IMR-90 (cell line): ENCODE measurements at regions not wholly inside any gene's neighbourhood (a gene's known extent, or its start where the extent isn't known, plus 50 kb on each side); places are given as distances from the start of the nearest gene placed in this dataset.

Experiments used
- ATAC-seq: fragments of 200-7000 bp; cut with Tn5 transposase; 2 replicates; pipeline ENCODE4 v1.9.1; 2020; ENCODE audit warnings: low read depth, mild to moderate bottlenecking, moderate library complexity
- BruUV-seq: library from RNA; stranded (reverse); fragments of 400-500 nt; replicated peaks from 2 replicates; lab custom pipeline; 2021; lab: Mats Ljungman, UMichigan
- CTCF ChIA-PET: fragments of 300-600 bp; formaldehyde crosslinking; extraction: SDS; loops from one replicate; lab custom pipeline; 2021; ENCODE audit warnings: antibody characterized with exemption; lab: Yijun Ruan, JAX
- POLR2A ChIA-PET: fragments of 300-600 bp; sonication (Branson Sonifier 250); formaldehyde crosslinking; loops from one replicate; lab custom pipeline; 2022; ENCODE audit warnings: antibody characterized with exemption; ENCODE audit not compliant: unreplicated experiment; lab: Charles Lee
- DNase-seq: peaks from one replicate; pipeline ENCODE4 v3.0.0; 2013
- H2AFZ ChIP-seq: replicated peaks from 2 replicates; pipeline ENCODE3; 2013; ENCODE audit warnings: low read length, mild to moderate bottlenecking; ENCODE audit not compliant: poor library complexity
- H2AK5ac ChIP-seq: 2 replicates; pipeline ENCODE4 v1.6.1; 2013; ENCODE audit warnings: low read depth, low read length, inconsistent platforms
- H2AK9ac ChIP-seq: replicated peaks from 2 replicates; pipeline ENCODE3; 2013; ENCODE audit warnings: mild to moderate bottlenecking, low read depth, low read length, moderate library complexity; ENCODE audit not compliant: poor library complexity
- H2BK120ac ChIP-seq: 2 replicates; pipeline ENCODE4 v1.6.1; 2013; ENCODE audit warnings: low read depth, low read length, inconsistent platforms
- H2BK15ac ChIP-seq: 3 replicates; pipeline ENCODE4 v1.6.1; 2013; ENCODE audit warnings: low read depth, low read length, inconsistent platforms
- H2BK20ac ChIP-seq: 2 replicates; pipeline ENCODE4 v1.6.1; 2013; ENCODE audit warnings: low read depth, mild to moderate bottlenecking, inconsistent platforms, low read length, moderate library complexity
- H2BK5ac ChIP-seq: 2 replicates; pipeline ENCODE4 v1.6.1; 2013; ENCODE audit warnings: mild to moderate bottlenecking, low read depth, low read length, inconsistent platforms; ENCODE audit not compliant: poor library complexity, severe bottlenecking
- H3K14ac ChIP-seq: replicated peaks from 2 replicates; pipeline ENCODE4 v1.6.1; 2013; ENCODE audit warnings: low read depth, low read length, inconsistent platforms
- H3K18ac ChIP-seq: 2 replicates; pipeline ENCODE4 v1.6.1; 2013; ENCODE audit warnings: low read depth, low read length, control low read depth
- H3K23ac ChIP-seq: 2 replicates; pipeline ENCODE4 v1.6.1; 2013; ENCODE audit warnings: low read depth, low read length, inconsistent platforms
- H3K27ac ChIP-seq: 2 replicates; pipeline ENCODE4 v1.5.1; 2013; ENCODE audit warnings: mild to moderate bottlenecking, control low read depth, low read length; ENCODE audit not compliant: insufficient read depth
- H3K27me3 ChIP-seq: 2 replicates; pipeline ENCODE4 v1.6.1; 2013; ENCODE audit warnings: low read length; ENCODE audit not compliant: control insufficient read depth, insufficient read depth
- H3K36me3 ChIP-seq: 2 replicates; pipeline ENCODE4 v1.6.1; 2013; ENCODE audit warnings: low read length, mixed read lengths; ENCODE audit not compliant: control insufficient read depth, insufficient read depth
- H3K4ac ChIP-seq: 2 replicates; pipeline ENCODE4 v1.6.1; 2013; ENCODE audit warnings: low read depth, low read length, inconsistent platforms
- H3K4me1 ChIP-seq: 2 replicates; pipeline ENCODE4 v1.6.1; 2013; ENCODE audit warnings: low read length, mixed read lengths; ENCODE audit not compliant: control insufficient read depth, insufficient read depth
- H3K4me2 ChIP-seq: 2 replicates; pipeline ENCODE4 v1.6.1; 2013; ENCODE audit warnings: low read depth, mild to moderate bottlenecking, control low read depth, low read length, moderate library complexity
- H3K4me3 ChIP-seq: 2 replicates; pipeline ENCODE4 v1.5.1; 2013; ENCODE audit warnings: low read depth, mild to moderate bottlenecking, control low read depth, low read length, moderate library complexity; ENCODE audit not compliant: insufficient read depth
- H3K56ac ChIP-seq: 2 replicates; pipeline ENCODE4 v1.6.1; 2013; ENCODE audit warnings: low read length, inconsistent platforms; ENCODE audit not compliant: insufficient read depth; ENCODE audit errors: extremely low read depth
- H3K79me1 ChIP-seq, 2 experiments: 2 replicates each; pipeline ENCODE4 v1.6.1; 2013; ENCODE audit warnings: low read length in 2 of 2, inconsistent platforms in 1 of 2, low read depth in 1 of 2
- H3K9ac ChIP-seq: 2 replicates; pipeline ENCODE4 v1.6.1; 2013; ENCODE audit warnings: low read depth, low read length, control low read depth
- H3K9me1 ChIP-seq: 2 replicates; pipeline ENCODE4 v1.6.1; 2013; ENCODE audit warnings: low read length, inconsistent platforms; ENCODE audit not compliant: insufficient read depth
- H3K9me3 ChIP-seq: 2 replicates; pipeline ENCODE4 v1.6.1; 2013; ENCODE audit warnings: low read length; ENCODE audit not compliant: control insufficient read depth, insufficient read depth
- H4K20me1 ChIP-seq: 2 replicates; pipeline ENCODE4 v1.6.1; 2013; ENCODE audit warnings: low read length, inconsistent platforms; ENCODE audit not compliant: insufficient read depth
- H4K5ac ChIP-seq: 2 replicates; pipeline ENCODE4 v1.6.1; 2013; ENCODE audit warnings: mild to moderate bottlenecking, low read depth, low read length, control low read depth
- H4K8ac ChIP-seq, 2 experiments: 2 replicates each; pipeline ENCODE4 v1.6.1; 2013; ENCODE audit warnings: low read depth in 2 of 2, low read length in 2 of 2, control low read depth in 1 of 2, inconsistent platforms in 1 of 2
- H4K91ac ChIP-seq: 2 replicates; pipeline ENCODE4 v1.6.1; 2013; ENCODE audit warnings: low read depth, low read length, inconsistent platforms; ENCODE audit not compliant: insufficient read depth
- BHLHE40 ChIP-seq: fragments of 150-350 bp; IDR thresholded peaks from 2 replicates; pipeline ENCODE4 v1.6.1; 2016; ENCODE audit warnings: mild to moderate bottlenecking, low read depth, low read length
- ELK1 ChIP-seq: fragments of 150-350 bp; IDR thresholded peaks from 2 replicates; pipeline ENCODE4 v1.6.1; 2016; ENCODE audit warnings: low read depth, mild to moderate bottlenecking, low read length, moderate library complexity, borderline replicate concordance
- MXI1 ChIP-seq: IDR thresholded peaks from 2 replicates; pipeline ENCODE4 v1.6.1; 2012; ENCODE audit warnings: low read depth, mild to moderate bottlenecking, low read length, moderate library complexity, borderline replicate concordance
- NFE2L2 ChIP-seq: fragments of 150-350 bp; IDR thresholded peaks from 2 replicates; pipeline ENCODE4 v1.6.1; 2016; ENCODE audit warnings: low read depth, mild to moderate bottlenecking, low read length
- RAD21 ChIP-seq: IDR thresholded peaks from 2 replicates; pipeline ENCODE4 v1.6.1; 2012; ENCODE audit warnings: low read length, improper control_type of control experiment
- RCOR1 ChIP-seq: IDR thresholded peaks from 2 replicates; pipeline ENCODE4 v1.6.1; 2012; ENCODE audit warnings: mild to moderate bottlenecking, low read length, improper control_type of control experiment; ENCODE audit not compliant: insufficient replicate concordance
- SMC3 ChIP-seq: fragments of 150-350 bp; IDR thresholded peaks from 2 replicates; pipeline ENCODE4 v1.6.1; 2016; ENCODE audit warnings: low read depth, mild to moderate bottlenecking, antibody characterized with exemption, low read length, moderate library complexity
- WGBS, 2 experiments: methylation state at CpG; one replicate each; pipeline versions ENCODE4 v1.1.5 to v1.1.7; 2013; ENCODE audit warnings: missing lambda C conversion rate in 2 of 2; ENCODE audit not compliant: insufficient read length in 1 of 2; ENCODE audit errors: extremely low coverage in 2 of 2; 5-methylcytosine and 5-hydroxymethylcytosine counted together
- dilution Hi-C: fragments of 300-500 bp; cut with HindIII; formaldehyde crosslinking; loops from one replicate; pipeline ENCODE4 v1.14.3; 2018; ENCODE audit warnings: low sequenced_read_pairs; ENCODE audit not compliant: unreplicated experiment
- in situ Hi-C: fragments of 300-500 bp; cut with MboI; formaldehyde crosslinking; loops from 3 replicates; pipeline ENCODE4 v1.14.3; 2019; ENCODE audit warnings: low sequenced_read_pairs, inconsistent platforms, mixed read lengths
- intact Hi-C: fragments of 100-400 bp; cut with micrococcal nuclease; formaldehyde crosslinking; loops from 2 replicates; pipeline ENCODE4 v1.10.0; 2022

- H2AK9ac ChIP-seq, result no peak overlapping the region
- H3K9ac ChIP-seq, result no peak overlapping the region
- no peaks in the 10 kb centered on the region for H3K9me1 ChIP-seq
- no peaks in the 10 kb centered on the region for H3K4me1 ChIP-seq
- no peak overlapping the region for H3K4me2 ChIP-seq
- in situ Hi-C loops, result no loop called here
- no peak overlapping the region for H4K5ac ChIP-seq
- WGBS, 2 experiments, result 72% methylated on average over 3 of the region's 11 CpGs; no CpG with 5 or more reads in 1 of the 2 experiments
- H3K27me3 ChIP-seq, result no peaks in the 10 kb centered on the region
- H3K4me3 ChIP-seq, result no peak overlapping the region
- H3K27ac ChIP-seq, result no peak overlapping the region
- dilution Hi-C loops, result no loop called here
- H4K8ac ChIP-seq, result no peak overlapping the region
- ChIA-PET POLR2A (no interaction called here), CTCF (no interaction called here)
- no peak for DNase-seq
- no peak overlapping the region for H2AK5ac ChIP-seq
- H3K14ac ChIP-seq, result no peak overlapping the region
- H2BK20ac ChIP-seq, result no peak overlapping the region
- no peak overlapping the region for H2BK15ac ChIP-seq
- no peak overlapping the region for H3K4ac ChIP-seq
- ATAC-seq, result no peak
- H3K79me1 ChIP-seq, result no peaks in the 10 kb centered on the region
- H2AFZ ChIP-seq, result no peak overlapping the region
- H3K23ac ChIP-seq, result no peak overlapping the region
- intact Hi-C loops, result no loop called here
- H3K18ac ChIP-seq, result no peak overlapping the region
- TF ChIP-seq MXI1, result no peak
- no peak for TF ChIP-seq BHLHE40
- no peak for TF ChIP-seq NFE2L2
- TF ChIP-seq ELK1, result no peak
- TF ChIP-seq RAD21, result no peak
- no peak for TF ChIP-seq RCOR1
- no peak for TF ChIP-seq SMC3
- no TSS peak for BruUV-seq
- no peaks in the 10 kb centered on the region for H3K36me3 ChIP-seq
- H3K9me3 ChIP-seq, result no peaks in the 10 kb centered on the region
- no peak overlapping the region for H4K91ac ChIP-seq
- H4K20me1 ChIP-seq, result no peaks in the 10 kb centered on the region
- no peak overlapping the region for H2BK120ac ChIP-seq
- no peak overlapping the region for H3K56ac ChIP-seq
- no peak overlapping the region for H2BK5ac ChIP-seq
These were observed 80.8 kb upstream of the PEX5L start for GRCh38 chr3:180117381-180118163.
